ENCODE measurements at regions not wholly inside any gene's neighbourhood (a gene's known extent, or its start where the extent isn't known, plus 50 kb on each side); places are given as distances from the start of the nearest gene placed in this dataset.

GRCh38 chr10:120086066-120086465, 193.5 kb downstream of the SEC23IP start:
- peaks cover 11% of the 10 kb centered on the region for H3K4me1 Mint-ChIP-seq
- TF ChIP-seq CTCF (conservative IDR thresholded peaks at IDR 0.05): no peak
- Histone ChIP-seq H3K9me3 (ENCODE audit: control insufficient read depth, low read length) (peaks cover 31% of the 10 kb centered on the region), H3K27me3 (ENCODE audit: control insufficient read depth, insufficient read depth, low read length, poor library complexity, severe bottlenecking) (no peaks in the 10 kb centered on the region), H3K9ac (ENCODE audit: extremely low read depth, low read length, poor library complexity, severe bottlenecking) (no peak overlapping the region), H3K36me3 (ENCODE audit: control insufficient read depth, insufficient read depth, low read length) (no peaks in the 10 kb centered on the region), H3K4me1 (ENCODE audit: control insufficient read depth, insufficient read depth, low read length) (no peaks in the 10 kb centered on the region), H3K4me3 (ENCODE audit: low read length) (no peak overlapping the region), H3K27ac (ENCODE audit: low read depth, low read length) (peak overlapping the region; percentile 72)
- H3K9me3 Mint-ChIP-seq: peaks cover 11% of the 10 kb centered on the region
- no peak overlapping the region for H3K27ac Mint-ChIP-seq
- no peak for DNase-seq
- H3K4me3 Mint-ChIP-seq: no peak overlapping the region
- WGBS, 2 experiments (ENCODE audit: insufficient coverage in 1 of 2, insufficient read length in 1 of 2): 95 to 96% methylated on average over 3 of the region's 6 CpGs
- H3K27me3 Mint-ChIP-seq (ENCODE audit: insufficient read depth): no peaks in the 10 kb centered on the region
- no peaks in the 10 kb centered on the region for H3K36me3 Mint-ChIP-seq (ENCODE audit: low read depth)

DNA sequence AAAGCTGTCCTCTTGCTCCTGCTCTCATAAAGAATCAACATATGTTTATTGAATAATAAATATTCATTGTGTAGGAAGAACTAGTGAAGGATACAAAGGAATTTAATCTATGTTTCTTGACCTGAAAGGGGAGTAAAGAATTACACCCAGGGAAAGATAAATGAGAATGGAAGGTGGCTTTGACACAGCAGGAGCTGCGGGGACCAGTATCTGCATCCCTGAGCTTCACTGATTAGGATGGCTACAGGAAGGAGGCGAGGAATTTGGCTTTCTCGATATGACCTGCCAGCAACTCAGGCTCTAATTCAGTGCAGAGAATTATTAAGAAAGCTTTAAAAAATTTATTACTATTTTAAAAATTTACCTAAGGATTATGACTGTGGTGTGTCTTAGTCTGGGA, 194.6 kb downstream of the SEC23IP start:
- H3K27me3 Mint-ChIP-seq (ENCODE audit: insufficient read depth): no peaks in the 10 kb centered on the region
- WGBS, 2 experiments (ENCODE audit: insufficient coverage in 1 of 2, insufficient read length in 1 of 2): 41 to 71% methylated on average over 1 to 3 of the region's 3 CpGs

DNA sequence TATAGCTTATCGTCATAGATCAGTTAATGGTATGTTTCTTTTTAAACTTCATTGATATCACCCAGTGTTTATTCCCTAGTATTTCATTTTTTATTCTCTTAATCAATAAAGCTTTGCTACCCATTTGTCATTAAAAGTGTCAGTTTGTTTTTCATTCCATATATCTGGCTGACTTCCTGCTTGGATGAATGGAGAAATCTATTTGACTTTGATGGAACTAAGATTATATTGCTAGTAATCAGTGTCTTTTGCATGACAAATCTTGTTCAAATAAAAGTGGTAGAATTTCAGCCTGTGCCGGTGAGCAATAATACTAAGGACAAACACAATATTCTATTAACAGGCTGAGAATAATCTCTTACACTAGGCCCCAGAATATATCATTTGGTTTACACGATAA, 203.3 kb downstream of the SEC23IP start:
- 100% methylated on average over 1 to 2 of the region's 3 CpGs for WGBS, 2 experiments (ENCODE audit: insufficient coverage in 1 of 2, insufficient read length in 1 of 2)
- DNase-seq: no peak
- no peak overlapping the region for H3K4me3 Mint-ChIP-seq
- H3K9me3 Mint-ChIP-seq: peaks cover 2% of the 10 kb centered on the region
- Histone ChIP-seq H3K9ac (ENCODE audit: extremely low read depth, low read length, poor library complexity, severe bottlenecking) (no peak overlapping the region), H3K36me3 (ENCODE audit: control insufficient read depth, insufficient read depth, low read length) (no peaks in the 10 kb centered on the region), H3K9me3 (ENCODE audit: control insufficient read depth, low read length) (no peaks in the 10 kb centered on the region), H3K27ac (ENCODE audit: low read depth, low read length) (no peak overlapping the region), H3K4me3 (ENCODE audit: low read length) (no peak overlapping the region), H3K4me1 (ENCODE audit: control insufficient read depth, insufficient read depth, low read length) (peaks cover 23% of the 10 kb centered on the region), H3K27me3 (ENCODE audit: control insufficient read depth, insufficient read depth, low read length, poor library complexity, severe bottlenecking) (no peaks in the 10 kb centered on the region)
- TF ChIP-seq CTCF (conservative IDR thresholded peaks at IDR 0.05): no peak
- peaks cover 26% of the 10 kb centered on the region for H3K4me1 Mint-ChIP-seq
- H3K27me3 Mint-ChIP-seq (ENCODE audit: insufficient read depth): no peaks in the 10 kb centered on the region
- H3K36me3 Mint-ChIP-seq (ENCODE audit: low read depth): no peaks in the 10 kb centered on the region
- H3K27ac Mint-ChIP-seq: no peak overlapping the region

More for the DNA sequence above, 194.6 kb downstream of the SEC23IP start:
- Mint-ChIP-seq H3K27ac (no peak overlapping the region), H3K4me1 (peaks cover 11% of the 10 kb centered on the region), H3K36me3 (ENCODE audit: low read depth) (no peaks in the 10 kb centered on the region), H3K4me3 (no peak overlapping the region), H3K9me3 (peaks cover 11% of the 10 kb centered on the region)
- Histone ChIP-seq H3K27me3 (ENCODE audit: control insufficient read depth, insufficient read depth, low read length, poor library complexity, severe bottlenecking) (no peaks in the 10 kb centered on the region), H3K4me1 (ENCODE audit: control insufficient read depth, insufficient read depth, low read length) (no peaks in the 10 kb centered on the region), H3K9me3 (ENCODE audit: control insufficient read depth, low read length) (peaks cover 31% of the 10 kb centered on the region), H3K9ac (ENCODE audit: extremely low read depth, low read length, poor library complexity, severe bottlenecking) (no peak overlapping the region), H3K36me3 (ENCODE audit: control insufficient read depth, insufficient read depth, low read length) (no peaks in the 10 kb centered on the region), H3K27ac (ENCODE audit: low read depth, low read length) (no peak overlapping the region), H3K4me3 (ENCODE audit: low read length) (no peak overlapping the region)
- peak; percentile 55 for DNase-seq
- no peak for TF ChIP-seq CTCF (conservative IDR thresholded peaks at IDR 0.05)
